Stimulated activated CD4-positive, alpha-beta T cell treated with anti-CD3 and anti-CD28 coated beads, Interleukin-12 subunit alpha, Interleukin-12 subunit beta, amount 100 ng/mL, for 24 hours (primary cell): ENCODE measurements at regions not wholly inside any gene's neighbourhood (a gene's known extent, or its start where the extent isn't known, plus 50 kb on each side); places are given as distances from the start of the nearest gene placed in this dataset.

Experiments
- DNase-seq, 2 experiments: peaks; one replicate each; pipeline ENCODE4 v3.0.0-alpha.2; 2020; ENCODE audit warnings: low read depth in 2 of 2

DNA sequence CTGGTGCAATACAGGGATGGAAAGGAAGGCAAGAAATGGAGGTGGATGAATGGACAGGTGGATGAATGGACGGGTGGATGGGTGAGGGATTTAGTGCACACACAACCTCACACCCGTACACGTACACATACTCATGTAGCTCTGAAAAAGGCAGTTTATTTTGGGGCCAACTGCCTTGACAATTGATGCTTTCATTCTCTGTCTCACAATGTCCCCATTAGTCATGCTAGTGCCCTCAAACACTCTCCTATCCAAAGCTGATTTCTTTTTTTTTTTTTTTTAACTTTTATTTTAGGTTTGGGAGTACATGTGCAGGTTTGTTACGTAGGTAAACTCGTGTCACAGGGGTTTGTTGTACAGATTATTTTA lies 495.0 kb downstream of the DMAC1 start:
- no peak for DNase-seq

GRCh38 chr9:7303907-7304626 lies 495.5 kb downstream of the DMAC1 start:
- no peak for DNase-seq

DNA sequence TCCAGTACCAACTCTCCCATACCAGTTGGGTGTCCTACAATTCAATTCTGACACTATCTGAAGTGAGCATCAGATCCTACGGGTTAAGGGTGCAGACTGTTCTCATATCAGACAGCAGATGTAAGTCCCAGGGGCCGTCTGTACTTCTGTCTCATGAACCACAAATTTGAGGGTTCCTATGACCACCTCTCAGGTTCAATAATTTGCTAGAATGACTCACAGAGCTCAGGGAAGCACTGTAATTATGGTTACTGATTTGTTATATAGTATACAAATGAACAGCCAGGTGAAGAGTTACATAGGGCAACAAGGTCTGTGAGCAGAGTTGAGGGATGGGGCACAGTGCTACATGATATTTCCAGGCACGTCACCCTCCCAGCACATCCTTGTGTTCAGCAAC lies 499.1 kb downstream of the DMAC1 start:
- no peak for DNase-seq

DNA sequence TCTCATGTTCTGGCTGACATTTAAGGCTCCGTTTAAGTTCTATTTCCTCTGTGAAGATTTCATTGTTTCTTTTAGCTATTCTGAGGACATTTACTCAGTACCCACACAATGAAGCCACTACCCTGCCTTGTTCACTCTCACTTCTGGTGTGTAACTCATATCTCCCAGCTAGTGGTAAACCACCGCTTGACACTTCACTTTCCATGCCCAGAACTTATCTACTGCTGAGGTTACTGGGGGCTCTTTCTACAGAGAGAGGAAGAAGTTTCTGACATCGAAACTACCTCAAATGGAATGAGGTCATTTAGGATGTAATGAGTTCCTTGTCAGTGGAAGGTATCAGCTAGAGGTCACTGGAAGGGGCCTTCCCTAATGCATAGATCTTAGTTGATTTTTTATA lies 501.5 kb downstream of the DMAC1 start:
- peak in 1 of 2 experiments; percentile 17 for DNase-seq

GRCh38 chr9:7297521-7297920 lies 502.1 kb downstream of the DMAC1 start:
- no peak for DNase-seq

DNA sequence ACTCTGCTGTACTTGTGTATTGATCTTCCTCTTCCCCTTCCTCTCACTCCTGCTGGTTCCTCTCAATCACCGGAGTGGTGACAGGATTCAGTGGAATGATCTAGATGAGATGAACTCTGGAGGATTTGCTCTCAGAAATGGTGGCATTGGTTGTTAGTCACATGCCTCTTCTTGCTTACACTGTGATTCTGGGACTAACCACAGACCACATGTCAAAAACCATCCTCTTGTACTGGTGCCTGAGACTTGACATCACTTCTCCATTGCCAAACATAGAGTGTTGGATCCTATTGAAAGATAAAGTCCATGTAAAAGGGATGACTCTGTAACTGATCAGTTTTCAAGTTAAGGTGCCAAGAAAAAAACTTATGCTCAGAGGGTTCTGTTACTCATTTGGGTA lies 506.5 kb downstream of the DMAC1 start:
- no peak for DNase-seq

- DNase-seq, result no peak
These were observed 509.8 kb downstream of the DMAC1 start for GRCh38 chr9:7289773-7290172.

DNA sequence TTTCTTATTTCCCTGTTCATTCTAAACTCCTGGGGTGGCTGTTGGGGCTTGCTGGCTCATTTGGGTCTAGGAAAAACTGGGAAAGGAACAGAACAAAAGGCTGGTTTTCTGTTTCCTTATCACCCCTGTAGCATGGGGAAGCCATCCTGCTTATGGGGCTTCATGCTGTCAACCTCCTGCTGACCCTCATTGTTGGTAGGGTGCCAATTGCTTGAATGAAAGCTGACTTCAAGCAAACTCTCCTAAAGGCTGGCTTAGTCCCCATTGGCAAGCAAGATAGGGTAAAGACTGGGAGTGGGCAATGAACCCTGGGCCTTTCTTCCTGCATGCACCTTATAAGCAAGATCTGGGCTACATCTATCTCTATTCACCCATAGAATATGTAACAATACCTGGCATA lies 511.6 kb downstream of the DMAC1 start:
- DNase-seq, result no peak

DNA sequence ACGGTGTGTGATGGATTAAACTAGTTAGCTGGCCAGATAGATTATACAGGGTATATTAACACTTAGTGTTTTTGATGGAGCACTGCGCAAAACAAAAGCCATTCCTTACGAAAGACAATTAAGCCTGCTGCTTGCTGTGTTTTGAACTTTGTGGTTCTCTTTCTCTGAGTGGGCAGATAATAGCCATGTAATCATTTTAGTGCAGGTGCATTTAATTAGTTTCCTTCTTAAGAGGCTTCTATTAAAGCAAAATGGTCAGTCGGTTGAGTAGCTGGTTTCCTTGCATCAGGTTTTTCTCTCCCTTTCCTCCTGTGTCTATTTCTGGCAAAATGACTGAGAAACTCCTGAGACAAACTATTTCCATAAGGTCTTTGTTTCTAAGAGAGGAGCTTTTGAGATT lies 512.5 kb downstream of the DMAC1 start:
- no peak for DNase-seq

GRCh38 chr9:7286101-7286500 lies 513.5 kb downstream of the DMAC1 start:
- no peak for DNase-seq

DNA sequence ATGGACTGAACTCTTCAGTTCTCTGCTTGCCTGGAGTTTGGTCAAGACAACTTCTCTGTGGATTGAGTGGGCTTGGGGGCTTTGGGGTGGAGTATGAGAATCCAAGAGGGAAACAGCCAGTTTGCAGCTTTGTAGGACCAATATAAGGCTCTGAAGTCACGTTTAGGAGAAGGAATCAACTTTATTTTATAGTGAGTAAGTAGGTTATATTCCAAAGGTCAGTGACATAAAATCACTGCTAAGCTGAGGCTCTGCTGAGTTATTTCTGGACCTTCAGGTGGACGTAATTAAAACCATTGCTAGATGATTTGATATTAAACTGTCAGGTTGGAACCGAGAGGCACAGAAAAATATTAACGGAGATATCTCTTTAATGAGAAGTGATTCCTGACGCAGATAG lies 514.4 kb downstream of the DMAC1 start:
- DNase-seq, result no peak

DNA sequence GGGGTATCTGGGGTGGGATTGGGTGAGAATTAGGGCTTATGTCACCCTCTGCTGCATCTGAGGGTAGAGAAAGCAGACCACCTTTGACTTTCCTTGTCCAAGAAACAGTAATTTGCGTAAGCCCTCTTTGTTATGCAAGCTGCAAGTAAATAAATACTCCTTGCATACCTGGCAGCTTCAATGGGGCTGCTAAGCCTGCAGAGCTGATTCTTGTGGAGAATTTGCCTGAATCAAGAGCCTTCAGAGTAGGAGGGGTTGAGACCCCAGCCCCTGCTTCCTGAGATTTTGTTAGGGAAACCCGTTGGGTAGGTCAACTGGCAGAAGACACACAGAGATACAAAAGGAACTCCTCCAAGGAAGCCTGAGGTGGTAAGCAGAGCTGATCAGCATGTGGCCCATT lies 515.1 kb downstream of the DMAC1 start:
- no peak for DNase-seq

- DNase-seq, result no peak
These were observed 515.5 kb downstream of the DMAC1 start for GRCh38 chr9:7284117-7284516.

DNA sequence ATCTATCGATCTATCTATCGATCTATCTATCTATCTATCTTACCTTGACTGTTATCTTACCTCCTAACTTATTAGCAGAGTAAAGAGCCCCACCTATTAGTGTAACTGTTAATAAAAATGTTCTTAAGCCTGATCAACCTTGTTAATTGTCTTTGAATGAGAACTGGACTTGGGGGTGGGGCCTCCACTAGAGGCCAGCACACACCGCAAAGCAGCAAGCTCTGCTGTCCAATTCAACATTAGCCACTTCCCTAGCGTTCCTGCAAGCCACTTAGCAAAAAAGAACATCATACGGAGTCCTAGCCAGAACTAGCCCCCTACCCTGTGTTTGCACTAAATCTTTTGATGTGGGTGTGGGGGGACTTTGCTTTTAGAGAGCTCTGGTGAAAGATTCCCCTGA lies 515.8 kb downstream of the KDM4C start:
- DNase-seq, result no peak

DNA sequence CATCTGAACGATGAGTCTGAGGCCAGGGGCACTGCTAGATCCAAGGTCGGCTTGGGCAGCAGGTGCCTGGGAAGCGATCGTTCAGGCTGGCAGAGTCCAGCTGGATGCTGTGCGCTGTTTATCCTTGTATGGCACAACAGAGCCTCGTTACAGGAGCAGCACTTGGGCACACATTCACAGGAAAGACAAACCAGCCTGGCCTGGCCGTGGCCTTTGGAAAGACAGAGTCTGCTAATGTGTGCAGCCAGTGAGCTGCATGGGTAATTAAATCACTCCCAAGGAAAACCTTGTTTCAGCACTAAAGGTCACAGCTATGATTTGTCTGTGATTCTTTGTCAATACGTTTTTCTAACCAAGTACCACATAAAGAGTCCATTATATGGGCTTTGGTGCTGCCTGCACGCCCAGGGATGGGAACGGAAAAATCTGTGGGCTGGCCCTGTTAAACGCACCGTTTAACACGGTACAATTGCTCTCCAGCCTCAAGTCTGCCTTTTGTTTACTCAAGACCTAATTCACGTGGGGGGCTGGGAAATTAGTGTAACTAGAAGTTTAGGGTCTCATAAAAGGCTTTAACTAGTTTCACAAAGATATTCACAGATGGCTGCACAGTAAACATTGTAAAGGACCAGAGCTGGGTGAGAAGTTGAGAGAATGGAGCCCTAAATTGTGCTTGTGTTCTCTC lies 509.3 kb downstream of the KDM4C start:
- DNase-seq, result no peak

GRCh38 chr9:7265181-7265580 lies 507.4 kb downstream of the KDM4C start:
- DNase-seq, result no peak

DNA sequence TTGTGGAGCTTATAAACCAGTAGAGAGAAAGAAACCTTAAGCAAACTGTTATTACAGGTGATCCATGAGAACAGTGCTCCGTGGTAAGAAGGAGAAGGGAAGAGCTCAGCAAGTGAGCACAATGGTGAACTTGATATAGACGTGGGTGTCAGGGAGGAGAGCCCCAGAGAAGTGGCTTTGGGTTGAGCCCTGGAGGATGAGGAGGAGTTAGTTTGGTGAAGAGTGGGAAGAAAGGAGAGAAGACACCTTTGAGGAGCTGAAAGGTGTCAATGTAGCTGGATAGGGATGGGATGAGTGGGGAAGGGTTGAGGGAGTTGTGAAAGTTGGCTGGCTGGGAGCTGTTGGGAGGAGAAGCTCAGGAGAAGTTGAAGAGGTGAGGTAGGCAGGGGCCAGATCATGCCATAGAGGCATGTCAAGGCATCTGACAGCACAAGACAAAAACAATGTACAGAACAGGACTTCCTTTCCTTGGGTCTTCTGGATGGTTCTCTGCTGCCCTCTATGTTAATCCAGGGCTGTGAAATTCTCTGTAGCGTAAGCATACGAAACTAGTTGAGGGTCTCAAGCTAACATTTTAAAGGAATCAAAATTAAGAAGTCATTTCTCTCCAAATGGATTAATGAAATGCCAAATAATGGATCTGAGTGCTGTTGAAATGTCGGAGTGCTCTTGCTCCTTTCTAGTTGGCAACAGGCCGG lies 501.9 kb downstream of the KDM4C start:
- no peak for DNase-seq

DNA sequence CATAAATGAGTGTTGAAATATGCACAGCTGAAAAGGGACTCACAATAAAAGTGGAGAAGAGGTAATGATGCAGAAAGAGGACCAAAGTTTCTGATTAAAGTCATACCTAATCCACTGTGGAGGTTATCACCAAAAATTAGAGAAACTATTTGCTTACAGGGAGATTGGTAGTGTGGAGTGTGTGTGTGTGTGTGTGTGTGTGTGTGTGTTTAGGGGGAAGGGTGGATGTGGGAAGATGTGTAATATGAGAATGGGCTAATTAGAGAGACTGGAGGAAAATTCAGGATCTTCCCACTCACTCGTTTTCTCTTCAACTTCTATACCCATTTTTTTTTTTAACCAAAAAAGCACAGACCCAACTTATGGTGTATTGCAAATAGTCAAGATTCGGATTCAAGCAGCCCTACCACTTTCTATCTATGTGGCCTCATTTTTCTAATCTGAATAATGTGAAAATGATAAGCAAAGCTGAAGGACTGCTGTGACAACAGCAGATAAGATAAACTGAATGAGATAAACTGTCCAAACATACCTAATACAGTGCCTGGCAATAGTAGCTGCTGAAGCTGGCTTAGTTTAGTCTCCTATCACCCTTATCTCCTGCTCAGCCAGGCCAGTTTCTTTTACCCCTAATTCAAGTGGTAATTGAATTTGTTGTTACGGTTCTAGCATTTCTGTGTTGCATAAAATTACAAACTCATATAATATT lies 501.1 kb downstream of the KDM4C start:
- no peak for DNase-seq

DNA sequence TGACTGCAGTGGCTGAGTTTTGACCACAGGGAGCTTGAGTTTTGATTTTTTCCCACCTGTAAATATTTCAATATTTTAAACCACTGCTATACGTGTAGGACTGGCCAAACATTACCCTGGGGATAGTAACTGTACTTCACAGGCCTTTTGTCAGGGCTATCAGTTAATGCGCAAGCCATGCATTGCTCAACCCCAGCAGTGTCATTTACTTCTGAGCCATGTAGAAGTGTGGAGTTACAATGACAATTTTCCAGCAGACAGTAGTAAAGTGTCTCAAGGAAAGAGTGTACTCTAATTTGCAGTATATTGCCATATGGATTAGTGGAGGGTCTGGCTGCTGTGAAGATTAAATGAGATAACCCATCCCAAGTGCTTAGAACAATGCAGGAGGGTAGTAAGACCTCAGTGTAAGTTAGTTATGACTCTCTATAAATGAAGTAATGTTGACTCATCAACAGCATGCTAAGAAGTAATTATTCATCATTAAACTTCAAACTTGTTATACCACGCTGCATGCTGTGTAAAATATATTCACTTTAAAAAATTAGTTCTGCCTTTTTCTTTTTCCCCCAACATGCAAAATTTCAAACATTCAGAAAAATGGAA lies 489.2 kb downstream of the KDM4C start:
- no peak for DNase-seq

DNA sequence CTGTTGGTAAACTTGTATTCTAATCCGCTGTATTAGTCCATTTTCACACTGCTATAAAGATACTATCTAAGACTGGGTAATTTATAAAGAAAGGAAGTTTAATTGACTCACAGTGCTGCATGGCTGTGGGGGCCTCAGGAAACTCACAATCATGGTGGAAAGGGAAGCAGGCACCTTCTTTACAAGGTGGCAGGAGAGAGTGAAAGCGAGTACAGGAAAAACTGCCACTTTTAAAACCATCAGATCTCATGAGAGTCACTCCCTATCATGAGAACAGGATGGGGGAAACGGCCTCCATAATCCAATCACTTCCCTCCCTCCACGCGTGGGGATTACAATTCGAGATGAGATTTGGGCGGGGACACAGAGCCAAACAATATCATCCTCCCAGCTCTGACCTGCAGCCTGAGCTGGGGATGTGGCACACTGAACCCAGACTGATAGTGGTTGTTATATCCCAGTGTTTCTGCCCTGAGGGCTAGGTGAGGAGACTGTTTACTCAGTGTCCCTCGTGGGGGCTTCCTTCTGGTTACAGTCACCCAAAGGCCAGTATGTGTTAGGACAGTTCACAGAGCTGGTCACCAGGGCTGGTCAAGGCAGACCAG lies 488.3 kb downstream of the KDM4C start:
- DNase-seq, result no peak

GRCh38 chr9:7243838-7244237 lies 486.1 kb downstream of the KDM4C start:
- DNase-seq, result no peak

GRCh38 chr9:7242126-7242525 lies 484.4 kb downstream of the KDM4C start:
- DNase-seq, result no peak
